HEK293T (cell line): ENCODE measurements at regions not wholly inside any gene's neighbourhood (a gene's known extent, or its start where the extent isn't known, plus 50 kb on each side); places are given as distances from the start of the nearest gene placed in this dataset.

ENCODE experiments used
- BHLHE40 ChIP-seq: fragments of 450-650 bp; IDR thresholded peaks from 2 replicates; pipeline ENCODE4 v1.6.1; 2016; ENCODE audit warnings: mild to moderate bottlenecking, moderate library complexity, borderline replicate concordance
- ELF4 ChIP-seq: fragments of 450-650 bp; IDR thresholded peaks from 2 replicates; pipeline ENCODE4 v1.6.1; 2017; ENCODE audit warnings: antibody characterized with exemption
- FOXM1 ChIP-seq: fragments of 450-650 bp; IDR thresholded peaks from 2 replicates; pipeline ENCODE4 v1.6.1; 2017; ENCODE audit warnings: mild to moderate bottlenecking, borderline replicate concordance
- LEF1 ChIP-seq: fragments of 450-650 bp; IDR thresholded peaks from 2 replicates; pipeline ENCODE4 v1.6.1; 2017; ENCODE audit warnings: mild to moderate bottlenecking, borderline replicate concordance
- NFRKB ChIP-seq: fragments of 450-650 bp; IDR thresholded peaks from 2 replicates; pipeline ENCODE4 v1.6.1; 2016; ENCODE audit warnings: mild to moderate bottlenecking, moderate library complexity
- SP1 ChIP-seq: fragments of 450-650 bp; IDR thresholded peaks from 2 replicates; pipeline ENCODE4 v1.6.1; 2017
- TARDBP ChIP-seq: fragments of 450-650 bp; IDR thresholded peaks from 2 replicates; pipeline ENCODE4 v1.6.1; 2016
- ZNF384 ChIP-seq: fragments of 450-650 bp; IDR thresholded peaks from 2 replicates; pipeline ENCODE4 v1.6.1; 2016
- TF ChIP-seq, protein P1 (sequence below): fragments of 450-650 bp; IDR thresholded peaks from 2 replicates; pipeline ENCODE4 v1.6.1; 2016

GRCh38 chr14:86999036-86999435 lies 993.9 kb downstream of the GALC start:
- no peak for TF ChIP-seq ELF4
- TF ChIP-seq ZNF384 = no peak
- no peak for TF ChIP-seq TARDBP
- TF ChIP-seq LEF1 = no peak
- TF ChIP-seq FOXM1 = no peak
- no peak for TF ChIP-seq BHLHE40
- TF ChIP-seq, protein P1, sequence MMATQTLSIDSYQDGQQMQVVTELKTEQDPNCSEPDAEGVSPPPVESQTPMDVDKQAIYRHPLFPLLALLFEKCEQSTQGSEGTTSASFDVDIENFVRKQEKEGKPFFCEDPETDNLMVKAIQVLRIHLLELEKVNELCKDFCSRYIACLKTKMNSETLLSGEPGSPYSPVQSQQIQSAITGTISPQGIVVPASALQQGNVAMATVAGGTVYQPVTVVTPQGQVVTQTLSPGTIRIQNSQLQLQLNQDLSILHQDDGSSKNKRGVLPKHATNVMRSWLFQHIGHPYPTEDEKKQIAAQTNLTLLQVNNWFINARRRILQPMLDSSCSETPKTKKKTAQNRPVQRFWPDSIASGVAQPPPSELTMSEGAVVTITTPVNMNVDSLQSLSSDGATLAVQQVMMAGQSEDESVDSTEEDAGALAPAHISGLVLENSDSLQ = no peak
- no peak for TF ChIP-seq NFRKB
- no peak for TF ChIP-seq SP1
